Heart left ventricle (tissue), 13 donors: ENCODE measurements at regions not wholly inside any gene's neighbourhood (a gene's known extent, or its start where the extent isn't known, plus 50 kb on each side); places are given as distances from the start of the nearest gene placed in this dataset.

Experiments used
- CTCF ChIP-seq, 12 donors: fragments of 200-600 bp; sonication (generic) in 4 of 12; IDR thresholded peaks; one replicate each; pipeline versions ENCODE4 v1.5.0 to v1.8.0; 2018 to 2022; ENCODE audit warnings: antibody characterized with exemption in 12 of 12, mild to moderate bottlenecking in 5 of 12
- POLR2A ChIP-seq, 2 donors: fragments of 450-650 bp; IDR thresholded peaks; one replicate each; pipeline ENCODE4 v1.6.1; 2017; ENCODE audit warnings: antibody characterized with exemption in 2 of 2, mild to moderate bottlenecking in 2 of 2, moderate library complexity in 2 of 2
- donor health status: ischemic (EF 13 %, LVEDD 7.1; RV severe dilation, severe dysfunction).
- donor health status: DM: no; HTN: yes; CAD: no.
- donor health status: DM: no; HTN: no; CAD: no.
- donor health status: ischemic (EF 25% LVEDD 6.9; RV normal size, moderate dysfunction).
- donor health status: ischemic (EF 25% LVEDD 5.7; RV mildly dilated, moderate dysfunction).
- donor health status: ischemic (EF 35%, LVEDD 5.7; RV mildly dilated, moderate dysfunction).
- donor health status: nonischemic (EF 11% LVEDD 7.7; RV severe dilation, severe dysfunction).
- donor health status: DM: yes; HTN: yes; CAD: no.
- donor health status: PGD.
- donor health status: ischemic (EF 29% LVEDD 5.4; RV normal size, mild dysfunction).
- donor health status: nonischemic (EF 23%, LVEDD 6.1; RV moderate dilation, normal function).

GRCh38 chr13:40377783-40378182, 288.7 kb downstream of the FOXO1 start:
- TF ChIP-seq CTCF (IDR thresholded peaks at IDR 0.05), result no peak
- TF ChIP-seq POLR2A (IDR thresholded peaks at IDR 0.05), result no peak
